PFSK-1 (cell line): ENCODE measurements at regions not wholly inside any gene's neighbourhood (a gene's known extent, or its start where the extent isn't known, plus 50 kb on each side); places are given as distances from the start of the nearest gene placed in this dataset.

Experiments used
- POLR2AphosphoS5 ChIP-seq: IDR thresholded peaks from 2 replicates; pipeline ENCODE4 v1.6.1; 2012; ENCODE audit warnings: low read depth, mild to moderate bottlenecking, control low read depth, low read length, moderate library complexity
- REST ChIP-seq, 2 experiments: IDR thresholded peaks; 2 replicates each; pipeline versions ENCODE4 v1.6.1 to v1.8.0; 2011 to 2012; ENCODE audit warnings: low read depth in 2 of 2, low read length in 2 of 2, control low read depth in 1 of 2, inconsistent platforms in 1 of 2, mild to moderate bottlenecking in 1 of 2, moderate library complexity in 1 of 2; ENCODE audit not compliant: insufficient read depth in 1 of 2
- SIN3A ChIP-seq: IDR thresholded peaks from 2 replicates; pipeline ENCODE4 v1.6.1; 2012; ENCODE audit warnings: mild to moderate bottlenecking, low read length, moderate library complexity, borderline replicate concordance; ENCODE audit not compliant: insufficient read depth
- TAF1 ChIP-seq: IDR thresholded peaks from 2 replicates; pipeline ENCODE4 v1.6.1; 2012; ENCODE audit warnings: low read length, control low read depth, borderline replicate concordance; ENCODE audit not compliant: insufficient read depth

GRCh38 chr12:59928416-59928815 lies 332.6 kb downstream of the SLC16A7 start:
- TF ChIP-seq SIN3A (no peak), POLR2AphosphoS5 (no peak), REST (IDR thresholded peaks at IDR 0.05; ENCODE audit: insufficient read depth in 1 of 2, low read depth in 2 of 2, low read length in 2 of 2) (no peak), TAF1 (no peak)
